B cell (primary cell): ENCODE measurements at regions not wholly inside any gene's neighbourhood (a gene's known extent, or its start where the extent isn't known, plus 50 kb on each side); places are given as distances from the start of the nearest gene placed in this dataset.
A peak's percentile ranks its signal among the peaks of the same experiment; 100 is the strongest.

Experiments used
- ATAC-seq: fragments of 200-7000 bp; cut with Tn5 transposase; one replicate; pipeline ENCODE4 v1.10.0; 2021; ENCODE audit warnings: low read depth, mild to moderate bottlenecking, moderate number of reproducible peaks, moderate library complexity
- CTCF ChIA-PET: fragments of 350-600 bp; sonication (Branson Sonifier 250); formaldehyde crosslinking; loops from one replicate; lab custom pipeline; 2021; ENCODE audit warnings: antibody characterized with exemption, inconsistent platforms; lab: Charles Lee
- POLR2A ChIA-PET: fragments of 350-600 bp; sonication (Branson Sonifier 250); formaldehyde crosslinking; loops from one replicate; lab custom pipeline; 2021; ENCODE audit warnings: antibody characterized with exemption; lab: Charles Lee
- DNase-seq: peaks from one replicate; pipeline ENCODE4 v3.0.0; 2013
- H2AFZ ChIP-seq: 2 replicates; pipeline ENCODE4 v1.6.1; 2012; ENCODE audit warnings: mild to moderate bottlenecking, low read depth, low read length; ENCODE audit not compliant: insufficient read depth, poor library complexity, severe bottlenecking
- H3K27ac ChIP-seq, 2 donors: 1 replicate in 1 of 2; 2 replicates in 1 of 2; pipeline ENCODE4 v1.5.1; 2012 to 2013; ENCODE audit warnings: low read length in 2 of 2, mild to moderate bottlenecking in 2 of 2, moderate library complexity in 1 of 2
- H3K27me3 ChIP-seq, 4 experiments: fragments of 200-600 bp in 1 of 4; sonication (generic) in 1 of 4; replicated peaks in 1 of 4; 1 replicate in 2 of 4; 2 replicates in 2 of 4; pipeline versions ENCODE4 v1.6.1 to v1.7.0; 2013 to 2016; ENCODE audit warnings: low read length in 3 of 4, mild to moderate bottlenecking in 2 of 4, mixed read lengths in 1 of 4, moderate library complexity in 1 of 4; ENCODE audit not compliant: insufficient read depth in 4 of 4, control insufficient read depth in 3 of 4; ENCODE audit errors: control extremely low read depth in 1 of 4
- H3K36me3 ChIP-seq, 2 experiments: replicated peaks in 1 of 2; 1 replicate in 1 of 2; 2 replicates in 1 of 2; pipeline versions ENCODE4 v1.6.1 to v1.7.1; 2013; ENCODE audit warnings: low read length in 1 of 2; ENCODE audit not compliant: insufficient read depth in 2 of 2, control insufficient read depth in 1 of 2; ENCODE audit errors: control extremely low read depth in 1 of 2, extremely low read depth in 1 of 2
- H3K4me1 ChIP-seq, 2 donors: fragments of 200-600 bp in 1 of 2; sonication (generic) in 1 of 2; 1 replicate in 1 of 2; 2 replicates in 1 of 2; pipeline versions ENCODE4 v1.5.1 to v1.6.1; 2013 to 2017; ENCODE audit warnings: low read length in 2 of 2; ENCODE audit not compliant: control insufficient read depth in 2 of 2, insufficient read depth in 2 of 2
- H3K4me2 ChIP-seq: replicated peaks from 2 replicates; pipeline ENCODE3; 2012; ENCODE audit warnings: mild to moderate bottlenecking, low read depth, low read length; ENCODE audit not compliant: poor library complexity, severe bottlenecking
- H3K4me3 ChIP-seq, 5 experiments: fragments of 200-600 bp in 1 of 5; sonication (generic) in 1 of 5; 1 replicate in 3 of 5; 2 replicates in 2 of 5; pipeline versions ENCODE4 v1.5.1 to v1.7.0; 2011 to 2016; ENCODE audit warnings: low read length in 4 of 5, mild to moderate bottlenecking in 4 of 5, low read depth in 2 of 5, control low read depth in 1 of 5, moderate library complexity in 1 of 5; ENCODE audit not compliant: insufficient read depth in 1 of 5; ENCODE audit errors: control extremely low read depth in 1 of 5, extremely low read depth in 1 of 5
- H3K79me2 ChIP-seq: fragments of 200-600 bp; sonication (generic); one replicate; pipeline ENCODE4 v1.6.0; 2016; ENCODE audit warnings: low read length; ENCODE audit not compliant: control insufficient read depth, insufficient read depth
- H3K9ac ChIP-seq: fragments of 200-600 bp; sonication (generic); 2 replicates; pipeline ENCODE4 v1.6.1; 2017; ENCODE audit warnings: mild to moderate bottlenecking, low read length, moderate library complexity
- H3K9me3 ChIP-seq, 3 donors: one replicate each; pipeline versions ENCODE4 v1.6.1 to v1.7.1; 2013; ENCODE audit warnings: low read length in 2 of 3; ENCODE audit not compliant: control insufficient read depth in 2 of 3, insufficient read depth in 1 of 3; ENCODE audit errors: control extremely low read depth in 1 of 3
- H4K20me1 ChIP-seq: 2 replicates; pipeline ENCODE4 v1.6.0; 2012; ENCODE audit warnings: mild to moderate bottlenecking, low read length; ENCODE audit not compliant: insufficient read depth, control insufficient read depth, poor library complexity, severe bottlenecking
- H3K27ac Mint-ChIP-seq: one replicate; pipeline ENCODE4 v1.8.0; 2021; ENCODE audit warnings: mixed read lengths
- H3K27me3 Mint-ChIP-seq: one replicate; pipeline ENCODE4 v1.8.0; 2021; ENCODE audit warnings: mixed read lengths
- H3K4me1 Mint-ChIP-seq: one replicate; pipeline ENCODE4 v1.8.0; 2021; ENCODE audit warnings: mixed read lengths
- H3K4me3 Mint-ChIP-seq: one replicate; pipeline ENCODE4 v1.8.0; 2021; ENCODE audit warnings: mixed read lengths
- H3K9me3 Mint-ChIP-seq: one replicate; pipeline ENCODE4 v1.8.0; 2022; ENCODE audit warnings: mixed read lengths; ENCODE audit not compliant: insufficient read depth
- EZH2 ChIP-seq: IDR thresholded peaks from 2 replicates; pipeline ENCODE4 v1.6.1; 2012; ENCODE audit warnings: borderline replicate concordance, low read depth, mild to moderate bottlenecking, moderate library complexity, low read length; ENCODE audit not compliant: insufficient read depth, poor library complexity, severe bottlenecking
- WGBS: methylation state at CpG from one replicate; pipeline ENCODE4 v1.1.5; 2013; ENCODE audit warnings: missing lambda C conversion rate; ENCODE audit not compliant: insufficient coverage; 5-methylcytosine and 5-hydroxymethylcytosine counted together
- intact Hi-C: fragments of 100-400 bp; cut with micrococcal nuclease; formaldehyde crosslinking; loops from one replicate; pipeline ENCODE4 v1.10.0; 2022
- TF ChIP-seq, protein P1 (sequence below): fragments of 200-600 bp; IDR thresholded peaks from one replicate; pipeline ENCODE4 v1.8.0; 2022; ENCODE audit warnings: antibody characterized with exemption, mild to moderate bottlenecking

DNA sequence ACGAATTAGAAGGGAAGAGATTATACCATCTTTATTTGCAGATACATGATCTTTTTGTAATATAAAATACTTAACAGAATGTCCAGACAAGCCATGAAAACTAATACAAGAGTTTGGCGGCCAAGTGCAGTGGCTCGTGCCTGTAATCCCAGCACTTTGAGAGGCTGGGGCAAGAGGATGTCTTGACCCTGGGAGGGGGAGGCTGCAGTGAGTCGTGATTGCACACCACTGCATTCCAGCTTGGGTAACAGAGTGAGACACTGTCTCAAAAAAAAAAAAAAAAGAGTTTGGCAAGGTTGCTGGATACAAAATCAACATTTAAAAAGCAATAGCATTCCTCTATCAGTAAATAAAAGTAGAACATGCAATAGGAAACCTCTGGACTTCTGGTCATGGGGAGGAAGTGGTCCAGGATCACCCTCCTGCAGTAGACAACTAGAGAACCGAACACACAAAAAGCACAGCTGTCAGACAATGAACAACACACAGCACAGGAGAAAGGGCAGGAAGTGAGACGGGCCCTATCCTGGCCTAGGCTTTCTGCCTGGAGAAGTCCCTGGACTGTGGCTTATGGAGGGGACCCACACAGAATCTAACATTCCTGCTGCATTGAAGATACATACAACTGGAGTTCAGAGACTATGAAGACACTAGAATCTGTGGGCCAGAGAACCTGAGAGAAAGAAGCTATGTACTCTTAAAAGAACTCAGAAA is 118.9 kb upstream of the ARL4C start:
- TF ChIP-seq, protein P1, sequence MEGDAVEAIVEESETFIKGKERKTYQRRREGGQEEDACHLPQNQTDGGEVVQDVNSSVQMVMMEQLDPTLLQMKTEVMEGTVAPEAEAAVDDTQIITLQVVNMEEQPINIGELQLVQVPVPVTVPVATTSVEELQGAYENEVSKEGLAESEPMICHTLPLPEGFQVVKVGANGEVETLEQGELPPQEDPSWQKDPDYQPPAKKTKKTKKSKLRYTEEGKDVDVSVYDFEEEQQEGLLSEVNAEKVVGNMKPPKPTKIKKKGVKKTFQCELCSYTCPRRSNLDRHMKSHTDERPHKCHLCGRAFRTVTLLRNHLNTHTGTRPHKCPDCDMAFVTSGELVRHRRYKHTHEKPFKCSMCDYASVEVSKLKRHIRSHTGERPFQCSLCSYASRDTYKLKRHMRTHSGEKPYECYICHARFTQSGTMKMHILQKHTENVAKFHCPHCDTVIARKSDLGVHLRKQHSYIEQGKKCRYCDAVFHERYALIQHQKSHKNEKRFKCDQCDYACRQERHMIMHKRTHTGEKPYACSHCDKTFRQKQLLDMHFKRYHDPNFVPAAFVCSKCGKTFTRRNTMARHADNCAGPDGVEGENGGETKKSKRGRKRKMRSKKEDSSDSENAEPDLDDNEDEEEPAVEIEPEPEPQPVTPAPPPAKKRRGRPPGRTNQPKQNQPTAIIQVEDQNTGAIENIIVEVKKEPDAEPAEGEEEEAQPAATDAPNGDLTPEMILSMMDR, result no peak
- no peak for TF ChIP-seq EZH2
- no peak overlapping the region for H3K9ac ChIP-seq
- Mint-ChIP-seq H3K9me3 (peaks cover 4% of the 10 kb centered on the region), H3K27me3 (peaks cover 17% of the 10 kb centered on the region), H3K27ac (no peak overlapping the region), H3K4me1 (peaks cover 5% of the 10 kb centered on the region), H3K4me3 (no peak overlapping the region)
- 80% methylated on average over 1 of the region's 6 CpGs for WGBS
- no peaks in the 10 kb centered on the region for H3K4me1 ChIP-seq
- H3K27ac ChIP-seq, result no peak overlapping the region
- no peak overlapping the region for H3K4me3 ChIP-seq
- no peaks in the 10 kb centered on the region for H4K20me1 ChIP-seq
- H3K27me3 ChIP-seq, result no peaks in the 10 kb centered on the region
- no peak overlapping the region for H2AFZ ChIP-seq
- DNase-seq (no peak), ATAC-seq (no peak)
- no peaks in the 10 kb centered on the region for H3K36me3 ChIP-seq
- intact Hi-C loops, result no loop called here
- CTCF ChIA-PET, result no interaction called here
- peaks cover 0 to 1% (median 0%) of the 10 kb centered on the region in 3 donors for H3K9me3 ChIP-seq
- no peak overlapping the region for H3K4me2 ChIP-seq
- no peaks in the 10 kb centered on the region for H3K79me2 ChIP-seq
- POLR2A ChIA-PET, result no interaction called here

DNA sequence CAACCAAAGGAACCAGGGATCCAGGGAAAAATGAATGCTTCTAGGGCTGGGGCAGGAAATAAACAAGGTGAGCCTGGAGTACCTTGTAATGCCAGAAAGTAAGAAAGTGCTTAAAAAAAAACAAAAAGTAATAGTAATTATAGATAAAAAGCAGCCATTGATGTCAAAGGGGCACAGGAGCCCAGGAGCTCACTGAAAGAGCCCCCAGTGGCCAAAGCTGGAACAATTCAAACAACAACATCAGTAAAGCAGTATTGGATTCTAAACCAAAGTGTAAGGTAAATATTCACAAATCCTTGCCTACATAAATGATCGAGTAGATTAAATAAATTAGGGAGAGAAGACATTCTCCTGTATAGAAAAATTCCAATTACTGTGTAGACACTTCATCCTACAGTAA is 114.3 kb upstream of the ARL4C start:
- Mint-ChIP-seq H3K4me3 (no peak overlapping the region), H3K27ac (no peak overlapping the region), H3K9me3 (peaks cover 4% of the 10 kb centered on the region), H3K27me3 (peaks cover 23% of the 10 kb centered on the region), H3K4me1 (no peaks in the 10 kb centered on the region)
- intact Hi-C loops, result no loop called here
- no CpG with 5 or more reads among the region's 1 CpG for WGBS
- Histone ChIP-seq H3K4me2 (no peak overlapping the region), H3K27me3 (no peaks in the 10 kb centered on the region), H3K4me3 (no peak overlapping the region), H3K27ac (no peak overlapping the region), H2AFZ (no peak overlapping the region), H4K20me1 (no peaks in the 10 kb centered on the region), H3K79me2 (no peaks in the 10 kb centered on the region), H3K9ac (no peak overlapping the region), H3K4me1 (no peaks in the 10 kb centered on the region), H3K36me3 (no peaks in the 10 kb centered on the region), H3K9me3 (peaks cover 0 to 1% (median 0%) of the 10 kb centered on the region in 3 donors)
- no peak for ATAC-seq
- POLR2A ChIA-PET, result no interaction called here
- TF ChIP-seq, protein P1, result peak; percentile 52
- no peak for TF ChIP-seq EZH2
- CTCF ChIA-PET, result interaction anchor here (0.7 to 1.3 kb wide), 4 partner anchors 9 to 68 kb away, joined by 3 to 6 read pairs (median 4); no protein-coding TSS in a partner anchor
- DNase-seq, result no peak
